ENCODE measurements at regions not wholly inside any gene's neighbourhood (a gene's known extent, or its start where the extent isn't known, plus 50 kb on each side); places are given as distances from the start of the nearest gene placed in this dataset.

- DNase-seq (ENCODE audit: low read depth in 4 of 4, low spot score in 3 of 4) = no peak
These were observed 184.5 kb upstream of the KLF4 start for GRCh38 chr9:107673861-107674720.

- DNase-seq (ENCODE audit: low read depth in 4 of 4, low spot score in 3 of 4) = no peak
These were observed 182.0 kb upstream of the KLF4 start for GRCh38 chr9:107671588-107671987.

GRCh38 chr9:107669422-107669821 is 179.9 kb upstream of the KLF4 start:
- DNase-seq (ENCODE audit: low read depth in 4 of 4, low spot score in 3 of 4) = no peak

GRCh38 chr9:107667231-107668070 is 177.9 kb upstream of the KLF4 start:
- peak in 1 of 4 donors; percentile 20 for DNase-seq (ENCODE audit: low read depth in 4 of 4, low spot score in 3 of 4)

- DNase-seq (ENCODE audit: low read depth in 4 of 4, low spot score in 3 of 4) = no peak
These were observed 175.5 kb upstream of the KLF4 start for GRCh38 chr9:107665057-107665456.

GRCh38 chr9:107660976-107661375 is 171.4 kb upstream of the KLF4 start:
- no peak for DNase-seq (ENCODE audit: low read depth in 4 of 4, low spot score in 3 of 4)

- no peak for DNase-seq (ENCODE audit: low read depth in 4 of 4, low spot score in 3 of 4)
These were observed 163.8 kb upstream of the KLF4 start for GRCh38 chr9:107653263-107653821.

- DNase-seq (ENCODE audit: low read depth in 4 of 4, low spot score in 3 of 4) = no peak
These were observed 161.4 kb upstream of the KLF4 start for GRCh38 chr9:107650995-107651394.

- no peak for DNase-seq (ENCODE audit: low read depth in 4 of 4, low spot score in 3 of 4)
These were observed 160.8 kb upstream of the KLF4 start for GRCh38 chr9:107650321-107650720.

- no peak for DNase-seq (ENCODE audit: low read depth in 4 of 4, low spot score in 3 of 4)
These were observed 158.7 kb upstream of the KLF4 start for GRCh38 chr9:107648153-107648715.

- DNase-seq (ENCODE audit: low read depth in 4 of 4, low spot score in 3 of 4) = no peak
These were observed 158.0 kb upstream of the KLF4 start for GRCh38 chr9:107647611-107648010.

- DNase-seq (ENCODE audit: low read depth in 4 of 4, low spot score in 3 of 4) = no peak
These were observed 157.6 kb upstream of the KLF4 start for GRCh38 chr9:107647141-107647540.

- no peak for DNase-seq (ENCODE audit: low read depth in 4 of 4, low spot score in 3 of 4)
These were observed 155.9 kb upstream of the KLF4 start for GRCh38 chr9:107645464-107645833.

- DNase-seq (ENCODE audit: low read depth in 4 of 4, low spot score in 3 of 4) = no peak
These were observed 155.3 kb upstream of the KLF4 start for GRCh38 chr9:107644733-107645463.

GRCh38 chr9:107639426-107639825 is 149.9 kb upstream of the KLF4 start:
- no peak for DNase-seq (ENCODE audit: low read depth in 4 of 4, low spot score in 3 of 4)

- DNase-seq (ENCODE audit: low read depth in 4 of 4, low spot score in 3 of 4) = no peak
These were observed 149.1 kb upstream of the KLF4 start for GRCh38 chr9:107638521-107639310.

- peak; percentile 80 to 82 (median 82) for DNase-seq (ENCODE audit: low read depth in 4 of 4, low spot score in 3 of 4)
These were observed 148.2 kb upstream of the KLF4 start for GRCh38 chr9:107637421-107638420.

- no peak for DNase-seq (ENCODE audit: low read depth in 4 of 4, low spot score in 3 of 4)
These were observed 147.2 kb upstream of the KLF4 start for GRCh38 chr9:107636571-107637381.

All from left renal pelvis (tissue), 4 donors.